WTC11 (cell line): ENCODE measurements at regions not wholly inside any gene's neighbourhood (a gene's known extent, or its start where the extent isn't known, plus 50 kb on each side); places are given as distances from the start of the nearest gene placed in this dataset.

Experiments used
- CTCF ChIP-seq: fragments of 200-600 bp; IDR thresholded peaks from 2 replicates; pipeline ENCODE4 v1.8.0; 2022; ENCODE audit warnings: antibody characterized with exemption
- JUN ChIP-seq: sonication (generic); formaldehyde crosslinking; IDR thresholded peaks from 2 replicates; pipeline ENCODE4 v1.8.0; 2023; ENCODE audit warnings: mild to moderate bottlenecking, missing genetic modification reagents
- MAX ChIP-seq: sonication (generic); formaldehyde crosslinking; IDR thresholded peaks from 2 replicates; pipeline ENCODE4 v1.8.0; 2022; ENCODE audit warnings: mild to moderate bottlenecking, missing genetic modification reagents
- RORB ChIP-seq: fragments of 250-450 bp; sonication (Bioruptor Pico); IDR thresholded peaks from 2 replicates; pipeline ENCODE4 v1.9.0; 2021; ENCODE audit warnings: mild to moderate bottlenecking
- USF2 ChIP-seq: sonication (generic); formaldehyde crosslinking; IDR thresholded peaks from 2 replicates; pipeline ENCODE4 v1.8.1; 2023; ENCODE audit warnings: mild to moderate bottlenecking, missing genetic modification reagents, moderate library complexity

GRCh38 chr5:142253938-142254337, 70.9 kb downstream of the SPRY4 start:
- TF ChIP-seq CTCF, result no peak
- no peak for TF ChIP-seq JUN
- no peak for TF ChIP-seq MAX (CRISPR knock-in tag)
- TF ChIP-seq RORB (CRISPR knock-in tag), result no peak
- no peak for TF ChIP-seq USF2 (CRISPR knock-in tag)
